Suprapubic skin (tissue), 4 donors: ENCODE measurements at regions not wholly inside any gene's neighbourhood (a gene's known extent, or its start where the extent isn't known, plus 50 kb on each side); places are given as distances from the start of the nearest gene placed in this dataset.

Source experiments
- DNase-seq, 2 donors: peaks; one replicate each; pipeline ENCODE4 v3.0.0-alpha.2; 2019; ENCODE audit warnings: low spot score in 2 of 2
- H3K27ac ChIP-seq: fragments of 200-600 bp; sonication (generic); one replicate; pipeline ENCODE4 v1.5.1; 2019
- H3K27me3 ChIP-seq: fragments of 200-600 bp; sonication (generic); one replicate; pipeline ENCODE4 v1.5.1; 2019
- H3K36me3 ChIP-seq: fragments of 200-600 bp; sonication (generic); one replicate; pipeline ENCODE4 v1.5.1; 2019
- H3K4me1 ChIP-seq: fragments of 200-600 bp; sonication (generic); one replicate; pipeline ENCODE4 v1.5.1; 2019
- H3K4me3 ChIP-seq: fragments of 200-600 bp; sonication (generic); one replicate; pipeline ENCODE4 v1.5.1; 2019; ENCODE audit warnings: mild to moderate bottlenecking
- H3K9me3 ChIP-seq: fragments of 200-600 bp; sonication (generic); one replicate; pipeline ENCODE4 v1.5.1; 2019
- CTCF ChIP-seq, 2 donors: fragments of 200-600 bp in 1 of 2; fragments of 450-650 bp in 1 of 2; sonication (generic) in 1 of 2; IDR thresholded peaks; one replicate each; pipeline ENCODE4 v1.5.1; 2016 to 2019; ENCODE audit warnings: antibody characterized with exemption in 2 of 2, mild to moderate bottlenecking in 1 of 2, moderate library complexity in 1 of 2
- EP300 ChIP-seq: sonication (generic); formaldehyde crosslinking; IDR thresholded peaks from one replicate; pipeline ENCODE4 v1.6.1; 2017; ENCODE audit warnings: antibody characterized with exemption
- POLR2A ChIP-seq, 2 donors: fragments of 450-650 bp; IDR thresholded peaks; one replicate each; pipeline ENCODE4 v1.6.1; 2017; ENCODE audit warnings: antibody characterized with exemption in 2 of 2, mild to moderate bottlenecking in 2 of 2, moderate library complexity in 2 of 2
- POLR2AphosphoS5 ChIP-seq, 3 donors: sonication (generic); formaldehyde crosslinking; IDR thresholded peaks; one replicate each; pipeline ENCODE4 v1.6.1; 2017; ENCODE audit warnings: antibody characterized with exemption in 3 of 3
- WGBS: methylation state at CpG from one replicate; pipeline ENCODE4 v1.1.5; 2018; 5-methylcytosine and 5-hydroxymethylcytosine counted together

GRCh38 chr22:47260551-47260950, 498.1 kb downstream of the TBC1D22A start:
- Histone ChIP-seq H3K4me1 (no peaks in the 10 kb centered on the region), H3K4me3 (no peak overlapping the region), H3K27ac (no peak overlapping the region), H3K36me3 (no peaks in the 10 kb centered on the region), H3K27me3 (peaks cover 14% of the 10 kb centered on the region), H3K9me3 (no peaks in the 10 kb centered on the region)
- WGBS: 93% methylated on average over 3 of the region's 5 CpGs
- no peak for TF ChIP-seq POLR2A (IDR thresholded peaks at IDR 0.05)
- TF ChIP-seq CTCF (IDR thresholded peaks at IDR 0.05): no peak
- TF ChIP-seq POLR2AphosphoS5 (IDR thresholded peaks at IDR 0.05): no peak
- TF ChIP-seq EP300: no peak
- DNase-seq: no peak

GRCh38 chr22:47259990-47260389, 497.5 kb downstream of the TBC1D22A start:
- DNase-seq: no peak
- Histone ChIP-seq H3K36me3 (no peaks in the 10 kb centered on the region), H3K4me1 (no peaks in the 10 kb centered on the region), H3K4me3 (no peak overlapping the region), H3K27ac (no peak overlapping the region), H3K27me3 (peaks cover 14% of the 10 kb centered on the region), H3K9me3 (no peaks in the 10 kb centered on the region)
- no peak for TF ChIP-seq POLR2A (IDR thresholded peaks at IDR 0.05)
- 90% methylated on average over 5 of the region's 5 CpGs for WGBS

GRCh38 chr22:47259049-47259448, 496.6 kb downstream of the TBC1D22A start:
- Histone ChIP-seq H3K9me3 (no peaks in the 10 kb centered on the region), H3K27ac (no peak overlapping the region), H3K4me1 (no peaks in the 10 kb centered on the region), H3K4me3 (no peak overlapping the region), H3K27me3 (peaks cover 14% of the 10 kb centered on the region), H3K36me3 (no peaks in the 10 kb centered on the region)
- no peak for DNase-seq
- WGBS: 76% methylated on average over 5 of the region's 6 CpGs
- TF ChIP-seq EP300 (no peak), CTCF (IDR thresholded peaks at IDR 0.05) (no peak), POLR2AphosphoS5 (IDR thresholded peaks at IDR 0.05) (no peak), POLR2A (IDR thresholded peaks at IDR 0.05) (no peak)

GRCh38 chr22:47257976-47258375, 495.5 kb downstream of the TBC1D22A start:
- no peaks in the 10 kb centered on the region for H3K4me1 ChIP-seq
- TF ChIP-seq POLR2A (IDR thresholded peaks at IDR 0.05): no peak
- no peak for TF ChIP-seq POLR2AphosphoS5 (IDR thresholded peaks at IDR 0.05)
- no peak for TF ChIP-seq CTCF (IDR thresholded peaks at IDR 0.05)
- no peak for TF ChIP-seq EP300
- 63% methylated on average over 11 of the region's 11 CpGs for WGBS
- no peak overlapping the region for H3K27ac ChIP-seq
- H3K4me3 ChIP-seq: no peak overlapping the region
- H3K9me3 ChIP-seq: no peaks in the 10 kb centered on the region
- no peaks in the 10 kb centered on the region for H3K36me3 ChIP-seq
- peaks cover 14% of the 10 kb centered on the region for H3K27me3 ChIP-seq
- no peak for DNase-seq

GRCh38 chr22:47257566-47257965, 495.1 kb downstream of the TBC1D22A start:
- Histone ChIP-seq H3K27me3 (peaks cover 14% of the 10 kb centered on the region), H3K9me3 (no peaks in the 10 kb centered on the region), H3K27ac (no peak overlapping the region), H3K4me1 (no peaks in the 10 kb centered on the region), H3K4me3 (no peak overlapping the region), H3K36me3 (no peaks in the 10 kb centered on the region)
- 72% methylated on average over 5 of the region's 5 CpGs for WGBS
- TF ChIP-seq EP300 (no peak), POLR2A (IDR thresholded peaks at IDR 0.05) (no peak), CTCF (IDR thresholded peaks at IDR 0.05) (no peak), POLR2AphosphoS5 (IDR thresholded peaks at IDR 0.05) (no peak)
- no peak for DNase-seq

GRCh38 chr22:47251911-47252310, 489.5 kb downstream of the TBC1D22A start:
- Histone ChIP-seq H3K9me3 (no peaks in the 10 kb centered on the region), H3K4me1 (no peaks in the 10 kb centered on the region), H3K4me3 (no peak overlapping the region), H3K27ac (no peak overlapping the region), H3K27me3 (peaks cover 39% of the 10 kb centered on the region), H3K36me3 (no peaks in the 10 kb centered on the region)
- DNase-seq: no peak
- TF ChIP-seq POLR2A (IDR thresholded peaks at IDR 0.05): no peak
- TF ChIP-seq EP300: no peak
- TF ChIP-seq CTCF (IDR thresholded peaks at IDR 0.05): no peak
- no peak for TF ChIP-seq POLR2AphosphoS5 (IDR thresholded peaks at IDR 0.05)
- 85% methylated on average over 4 of the region's 4 CpGs for WGBS
